K562 (cell line): ENCODE measurements at regions not wholly inside any gene's neighbourhood (a gene's known extent, or its start where the extent isn't known, plus 50 kb on each side); places are given as distances from the start of the nearest gene placed in this dataset.

Experiments
- FIP1L1 ChIP-seq: fragments of 200-400 bp; formaldehyde crosslinking; IDR thresholded peaks from 2 replicates; pipeline ENCODE4 v1.6.1; 2018; ENCODE audit warnings: mild to moderate bottlenecking, low read depth, low read length; ENCODE audit not compliant: poor library complexity, severe bottlenecking
- MTA3 ChIP-seq: fragments of 450-650 bp; formaldehyde crosslinking; IDR thresholded peaks from 2 replicates; pipeline ENCODE4 v1.6.1; 2017; ENCODE audit warnings: mild to moderate bottlenecking, borderline replicate concordance
- PHF8 ChIP-seq: fragments of 200-600 bp; sonication (generic); IDR thresholded peaks from 2 replicates; pipeline ENCODE4 v1.6.1; 2012; ENCODE audit warnings: mixed run types, mild to moderate bottlenecking, inconsistent platforms, low read length, moderate library complexity, borderline replicate concordance
- POLR2A ChIP-seq: fragments of 450-650 bp; conservative IDR thresholded peaks from 2 replicates; pipeline ENCODE4 v1.6.1; 2016
- REST ChIP-seq, 2 experiments: fragments of 450-650 bp; formaldehyde crosslinking in 1 of 2; IDR thresholded peaks; 2 replicates each; pipeline versions ENCODE4 v1.4.0 to v1.6.1; 2014 to 2020; ENCODE audit warnings: mild to moderate bottlenecking in 2 of 2, borderline replicate concordance in 1 of 2, low read depth in 1 of 2
- ZNF24 ChIP-seq: fragments of 450-650 bp; IDR thresholded peaks from 2 replicates; pipeline ENCODE4 v1.6.1; 2016
- TF ChIP-seq, protein P1 (sequence below), 3 experiments: IDR thresholded peaks in 2 of 3; conservative IDR thresholded peaks in 1 of 3; 2 replicates each; pipeline ENCODE4 v1.5.1; 2011 to 2012; ENCODE audit warnings: low read length in 3 of 3, mild to moderate bottlenecking in 3 of 3, control low read depth in 2 of 3, improper control_type of control experiment in 1 of 3, inconsistent platforms in 1 of 3, low read depth in 1 of 3, mixed read lengths in 1 of 3, moderate library complexity in 1 of 3; ENCODE audit not compliant: insufficient read depth in 2 of 3
- TF ChIP-seq, protein P2 (sequence below), 2 experiments: fragments of 450-650 bp in 1 of 2; sonication (generic) in 1 of 2; formaldehyde crosslinking in 1 of 2; IDR thresholded peaks in 1 of 2; conservative IDR thresholded peaks in 1 of 2; 2 replicates each; pipeline versions ENCODE4 v1.6.1 to v1.8.1; 2016 to 2023; ENCODE audit warnings: mild to moderate bottlenecking in 2 of 2, moderate library complexity in 2 of 2, inconsistent platforms in 1 of 2, missing genetic modification reagents in 1 of 2
- TF ChIP-seq, protein P3 (sequence below): sonication (generic); formaldehyde crosslinking; IDR thresholded peaks from 2 replicates; pipeline ENCODE4 v1.8.1; 2022; ENCODE audit warnings: missing genetic modification reagents

DNA sequence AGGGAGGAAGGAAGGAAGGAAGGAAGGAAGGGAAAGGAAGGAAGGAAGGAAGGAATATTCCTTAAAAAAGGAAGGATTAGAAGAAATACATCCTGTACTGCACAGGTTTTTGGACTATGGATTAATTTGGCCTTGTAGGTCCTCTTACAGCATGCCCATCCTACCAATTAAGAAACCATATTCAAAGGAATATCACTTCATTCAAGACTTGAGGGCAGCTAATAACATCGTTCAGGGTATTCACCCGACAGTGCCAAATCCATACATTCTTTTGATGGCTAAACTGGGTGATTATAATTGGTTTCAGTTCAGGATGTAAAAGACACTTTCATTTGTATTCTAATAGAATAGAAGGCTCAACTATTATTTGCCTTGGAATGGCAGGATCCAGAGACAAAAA is 410.3 kb downstream of the PLOD2 start:
- TF ChIP-seq, protein P1, sequence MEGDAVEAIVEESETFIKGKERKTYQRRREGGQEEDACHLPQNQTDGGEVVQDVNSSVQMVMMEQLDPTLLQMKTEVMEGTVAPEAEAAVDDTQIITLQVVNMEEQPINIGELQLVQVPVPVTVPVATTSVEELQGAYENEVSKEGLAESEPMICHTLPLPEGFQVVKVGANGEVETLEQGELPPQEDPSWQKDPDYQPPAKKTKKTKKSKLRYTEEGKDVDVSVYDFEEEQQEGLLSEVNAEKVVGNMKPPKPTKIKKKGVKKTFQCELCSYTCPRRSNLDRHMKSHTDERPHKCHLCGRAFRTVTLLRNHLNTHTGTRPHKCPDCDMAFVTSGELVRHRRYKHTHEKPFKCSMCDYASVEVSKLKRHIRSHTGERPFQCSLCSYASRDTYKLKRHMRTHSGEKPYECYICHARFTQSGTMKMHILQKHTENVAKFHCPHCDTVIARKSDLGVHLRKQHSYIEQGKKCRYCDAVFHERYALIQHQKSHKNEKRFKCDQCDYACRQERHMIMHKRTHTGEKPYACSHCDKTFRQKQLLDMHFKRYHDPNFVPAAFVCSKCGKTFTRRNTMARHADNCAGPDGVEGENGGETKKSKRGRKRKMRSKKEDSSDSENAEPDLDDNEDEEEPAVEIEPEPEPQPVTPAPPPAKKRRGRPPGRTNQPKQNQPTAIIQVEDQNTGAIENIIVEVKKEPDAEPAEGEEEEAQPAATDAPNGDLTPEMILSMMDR (IDR thresholded peaks at IDR 0.05 in 2 of 3, conservative IDR thresholded peaks at IDR 0.05 in 1 of 3; ENCODE audit: insufficient read depth in 2 of 3, low read depth in 1 of 3, low read length in 3 of 3) = no peak
- TF ChIP-seq, protein P2, sequence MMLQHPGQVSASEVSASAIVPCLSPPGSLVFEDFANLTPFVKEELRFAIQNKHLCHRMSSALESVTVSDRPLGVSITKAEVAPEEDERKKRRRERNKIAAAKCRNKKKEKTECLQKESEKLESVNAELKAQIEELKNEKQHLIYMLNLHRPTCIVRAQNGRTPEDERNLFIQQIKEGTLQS (IDR thresholded peaks at IDR 0.05) = no peak
- TF ChIP-seq, protein P2 (CRISPR knock-in tag; conservative IDR thresholded peaks at IDR 0.05) = no peak
- TF ChIP-seq ZNF24 (no peak), POLR2A (no peak), PHF8 (no peak), REST (IDR thresholded peaks at IDR 0.05; ENCODE audit: borderline replicate concordance) (no peak), REST (CRISPR knock-in tag; IDR thresholded peaks at IDR 0.05; ENCODE audit: low read depth) (no peak), FIP1L1 (no peak), MTA3 (no peak)
- TF ChIP-seq, protein P3, sequence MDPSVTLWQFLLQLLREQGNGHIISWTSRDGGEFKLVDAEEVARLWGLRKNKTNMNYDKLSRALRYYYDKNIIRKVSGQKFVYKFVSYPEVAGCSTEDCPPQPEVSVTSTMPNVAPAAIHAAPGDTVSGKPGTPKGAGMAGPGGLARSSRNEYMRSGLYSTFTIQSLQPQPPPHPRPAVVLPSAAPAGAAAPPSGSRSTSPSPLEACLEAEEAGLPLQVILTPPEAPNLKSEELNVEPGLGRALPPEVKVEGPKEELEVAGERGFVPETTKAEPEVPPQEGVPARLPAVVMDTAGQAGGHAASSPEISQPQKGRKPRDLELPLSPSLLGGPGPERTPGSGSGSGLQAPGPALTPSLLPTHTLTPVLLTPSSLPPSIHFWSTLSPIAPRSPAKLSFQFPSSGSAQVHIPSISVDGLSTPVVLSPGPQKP = no peak
